ENCODE measurements at regions not wholly inside any gene's neighbourhood (a gene's known extent, or its start where the extent isn't known, plus 50 kb on each side); places are given as distances from the start of the nearest gene placed in this dataset.

DNA sequence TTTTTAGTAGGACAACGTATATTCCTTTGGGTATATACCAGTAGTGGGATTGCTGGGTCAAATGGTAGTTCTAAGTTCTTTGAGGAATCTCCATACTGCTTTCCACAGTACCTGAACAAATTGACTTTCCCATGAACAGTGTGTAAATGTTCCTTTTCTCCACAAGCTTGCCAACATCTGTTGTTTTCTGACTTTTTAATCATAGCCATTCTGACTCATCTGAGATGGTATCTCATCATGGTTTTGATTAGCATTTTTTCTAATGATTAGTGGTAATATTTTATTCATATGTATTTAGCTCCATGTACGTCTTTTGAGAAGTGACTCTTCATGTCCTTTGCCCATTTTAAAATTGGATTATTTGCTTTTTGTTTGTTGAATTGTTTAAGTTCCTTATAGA lies 58.4 kb upstream of the CERS6 start:
- Mint-ChIP-seq H3K9me3 (peaks cover 2% of the 10 kb centered on the region), H3K36me3 (ENCODE audit: low read depth) (no peaks in the 10 kb centered on the region), H3K27ac (no peak overlapping the region), H3K4me1 (peaks cover 16% of the 10 kb centered on the region), H3K27me3 (ENCODE audit: low read depth) (peaks cover 4% of the 10 kb centered on the region), H3K4me3 (no peak overlapping the region)
- TF ChIP-seq, protein P1, sequence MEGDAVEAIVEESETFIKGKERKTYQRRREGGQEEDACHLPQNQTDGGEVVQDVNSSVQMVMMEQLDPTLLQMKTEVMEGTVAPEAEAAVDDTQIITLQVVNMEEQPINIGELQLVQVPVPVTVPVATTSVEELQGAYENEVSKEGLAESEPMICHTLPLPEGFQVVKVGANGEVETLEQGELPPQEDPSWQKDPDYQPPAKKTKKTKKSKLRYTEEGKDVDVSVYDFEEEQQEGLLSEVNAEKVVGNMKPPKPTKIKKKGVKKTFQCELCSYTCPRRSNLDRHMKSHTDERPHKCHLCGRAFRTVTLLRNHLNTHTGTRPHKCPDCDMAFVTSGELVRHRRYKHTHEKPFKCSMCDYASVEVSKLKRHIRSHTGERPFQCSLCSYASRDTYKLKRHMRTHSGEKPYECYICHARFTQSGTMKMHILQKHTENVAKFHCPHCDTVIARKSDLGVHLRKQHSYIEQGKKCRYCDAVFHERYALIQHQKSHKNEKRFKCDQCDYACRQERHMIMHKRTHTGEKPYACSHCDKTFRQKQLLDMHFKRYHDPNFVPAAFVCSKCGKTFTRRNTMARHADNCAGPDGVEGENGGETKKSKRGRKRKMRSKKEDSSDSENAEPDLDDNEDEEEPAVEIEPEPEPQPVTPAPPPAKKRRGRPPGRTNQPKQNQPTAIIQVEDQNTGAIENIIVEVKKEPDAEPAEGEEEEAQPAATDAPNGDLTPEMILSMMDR (IDR thresholded peaks at IDR 0.05; ENCODE audit: unreplicated experiment in 3 of 3), result no peak

DNA sequence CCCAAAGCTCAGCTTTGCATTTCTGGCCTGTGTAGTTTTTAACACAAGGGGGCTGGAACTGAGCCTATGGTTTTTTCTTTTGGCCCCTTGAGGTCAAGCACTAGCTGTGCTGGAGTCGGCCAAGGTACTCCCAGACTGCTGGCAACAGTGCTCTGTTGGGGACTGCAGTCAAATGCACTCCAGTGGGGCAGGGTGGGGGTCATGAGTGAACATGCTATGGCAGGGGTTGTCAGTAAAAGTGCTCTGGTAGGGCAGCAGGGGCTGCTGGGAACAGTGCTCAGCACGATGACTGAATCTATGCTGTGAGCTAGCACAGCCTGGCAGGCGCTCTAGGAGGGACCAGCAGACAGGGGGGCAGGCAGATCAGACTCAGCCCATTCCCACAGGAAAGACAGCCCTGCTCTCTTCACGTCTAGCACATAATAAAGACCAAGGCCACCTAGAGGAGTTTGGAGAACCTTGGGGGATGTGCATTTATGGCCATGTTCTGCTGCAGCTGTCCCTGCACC lies 55.0 kb upstream of the CERS6 start:
- H3K9me3 Mint-ChIP-seq, result peaks cover 11% of the 10 kb centered on the region
- H3K36me3 Mint-ChIP-seq (ENCODE audit: low read depth), result no peaks in the 10 kb centered on the region
- TF ChIP-seq, protein P1 (IDR thresholded peaks at IDR 0.05; ENCODE audit: unreplicated experiment in 3 of 3), result no peak
- no peak overlapping the region for H3K4me3 Mint-ChIP-seq
- H3K4me1 Mint-ChIP-seq, result peaks cover 13% of the 10 kb centered on the region
- H3K27ac Mint-ChIP-seq, result no peak overlapping the region
- peaks cover 4% of the 10 kb centered on the region for H3K27me3 Mint-ChIP-seq (ENCODE audit: low read depth)

DNA sequence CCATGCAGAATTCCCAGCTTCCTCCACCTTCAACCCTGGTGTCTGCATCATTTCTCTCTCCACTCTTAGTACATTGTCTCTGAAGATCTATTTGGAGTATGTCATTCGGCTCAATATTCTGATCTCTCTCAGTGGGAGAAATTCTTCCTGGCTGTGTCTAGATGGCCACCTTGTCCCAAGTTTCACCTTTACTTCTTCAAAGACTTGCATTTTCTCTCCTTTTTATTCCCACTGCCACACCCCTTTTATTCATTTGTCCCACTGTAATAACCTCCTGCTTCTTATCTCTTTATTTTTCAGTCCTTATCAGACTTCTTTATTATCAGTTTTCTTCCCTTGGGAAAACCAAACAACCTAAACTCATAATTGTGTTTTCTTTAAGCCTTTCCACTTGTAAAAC lies 54.3 kb upstream of the CERS6 start:
- H3K27ac Mint-ChIP-seq, result no peak overlapping the region
- H3K4me3 Mint-ChIP-seq, result no peak overlapping the region
- peaks cover 4% of the 10 kb centered on the region for H3K27me3 Mint-ChIP-seq (ENCODE audit: low read depth)
- TF ChIP-seq, protein P1 (IDR thresholded peaks at IDR 0.05; ENCODE audit: unreplicated experiment in 3 of 3), result no peak
- H3K4me1 Mint-ChIP-seq, result peaks cover 9% of the 10 kb centered on the region
- H3K9me3 Mint-ChIP-seq, result peaks cover 11% of the 10 kb centered on the region
- H3K36me3 Mint-ChIP-seq (ENCODE audit: low read depth), result no peaks in the 10 kb centered on the region

DNA sequence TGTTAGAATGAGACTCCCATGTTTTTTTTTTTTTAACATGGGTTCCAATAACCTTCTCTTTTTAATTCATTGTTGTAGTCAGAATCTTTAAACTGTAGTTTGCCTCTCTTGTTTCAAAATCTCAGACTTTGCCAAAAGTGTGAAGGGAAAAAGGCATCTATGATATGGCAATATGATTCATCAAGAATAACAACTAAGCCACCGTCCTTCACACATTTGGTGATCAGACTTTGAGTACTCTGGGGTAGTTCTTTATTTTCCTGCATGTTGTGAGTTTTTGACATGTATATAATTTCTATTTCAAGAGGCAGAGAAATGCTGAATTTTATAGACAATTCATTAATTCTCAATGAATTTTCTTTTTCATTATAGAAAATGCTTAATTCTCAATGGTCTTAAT lies 53.5 kb upstream of the CERS6 start:
- H3K27ac Mint-ChIP-seq, result no peak overlapping the region
- H3K4me3 Mint-ChIP-seq, result no peak overlapping the region
- H3K27me3 Mint-ChIP-seq (ENCODE audit: low read depth), result peaks cover 4% of the 10 kb centered on the region
- H3K36me3 Mint-ChIP-seq (ENCODE audit: low read depth), result no peaks in the 10 kb centered on the region
- TF ChIP-seq, protein P1 (IDR thresholded peaks at IDR 0.05; ENCODE audit: unreplicated experiment in 3 of 3), result no peak
- H3K9me3 Mint-ChIP-seq, result peaks cover 14% of the 10 kb centered on the region
- peaks cover 9% of the 10 kb centered on the region for H3K4me1 Mint-ChIP-seq

DNA sequence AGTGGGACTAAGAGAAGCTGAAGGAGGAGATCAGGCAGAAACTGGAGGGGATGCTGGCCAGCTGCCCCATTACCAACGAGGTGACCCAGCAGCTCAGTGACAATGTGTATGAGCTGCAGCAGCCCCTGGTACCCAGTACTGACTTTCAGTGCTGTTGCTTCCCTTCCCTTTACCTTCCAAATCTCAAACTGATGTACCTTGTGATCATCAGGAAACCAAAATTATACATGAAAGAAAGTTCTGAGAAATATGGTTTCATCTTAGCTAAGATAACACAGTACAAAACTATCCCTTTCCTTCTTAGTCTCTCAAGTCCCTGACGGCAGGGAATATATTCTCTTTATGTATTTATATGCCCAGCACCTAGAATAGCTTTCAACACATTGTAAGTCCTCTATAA lies 52.3 kb upstream of the CERS6 start:
- Mint-ChIP-seq H3K27ac (no peak overlapping the region), H3K9me3 (peaks cover 23% of the 10 kb centered on the region), H3K36me3 (ENCODE audit: low read depth) (no peaks in the 10 kb centered on the region), H3K4me3 (no peak overlapping the region), H3K27me3 (ENCODE audit: low read depth) (peaks cover 4% of the 10 kb centered on the region), H3K4me1 (peaks cover 9% of the 10 kb centered on the region)
- TF ChIP-seq, protein P1 (IDR thresholded peaks at IDR 0.05; ENCODE audit: unreplicated experiment in 3 of 3), result no peak

DNA sequence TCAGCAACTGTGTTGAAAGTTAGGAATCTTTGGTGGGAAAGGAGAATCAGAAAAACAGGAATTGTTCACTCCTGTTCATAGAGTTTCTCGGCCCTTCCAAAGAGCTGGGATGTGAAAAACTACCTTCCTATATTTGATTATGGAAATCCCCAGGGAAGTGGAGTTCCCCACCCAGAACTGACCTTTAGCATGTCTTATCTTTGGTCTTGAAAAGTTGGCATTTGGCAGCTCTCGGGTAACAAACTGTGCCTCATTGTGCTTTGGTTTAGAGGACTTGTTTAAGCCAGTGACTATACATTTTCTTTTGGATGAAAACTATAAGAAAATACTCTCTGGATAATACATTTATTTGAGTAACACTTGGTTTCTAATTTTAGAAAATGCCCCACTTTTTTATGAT lies 51.3 kb upstream of the CERS6 start:
- Mint-ChIP-seq H3K27me3 (ENCODE audit: low read depth) (peaks cover 4% of the 10 kb centered on the region), H3K27ac (no peak overlapping the region), H3K9me3 (peaks cover 32% of the 10 kb centered on the region), H3K4me3 (no peak overlapping the region), H3K4me1 (peaks cover 9% of the 10 kb centered on the region), H3K36me3 (ENCODE audit: low read depth) (no peaks in the 10 kb centered on the region)
- TF ChIP-seq, protein P1 (IDR thresholded peaks at IDR 0.05; ENCODE audit: unreplicated experiment in 3 of 3), result no peak
